Activated CD4-positive, alpha-beta T cell treated with anti-CD3 and anti-CD28 coated beads for 36 hours (primary cell): ENCODE measurements at regions not wholly inside any gene's neighbourhood (a gene's known extent, or its start where the extent isn't known, plus 50 kb on each side); places are given as distances from the start of the nearest gene placed in this dataset.
"Not testable (repeated sequence)": the region's sequence is repeated elsewhere in the genome, so short reads cannot be mapped to it uniquely, and the experiment has no call there.

Experiments
- ATAC-seq: fragments of 200-7000 bp; cut with Tn5 transposase; one replicate; pipeline ENCODE4 v1.10.0; 2021; ENCODE audit warnings: mild to moderate bottlenecking, moderate library complexity
- CTCF ChIA-PET: fragments of 350-600 bp; sonication (Branson Sonifier 250); formaldehyde crosslinking; loops from one replicate; lab custom pipeline; 2021; ENCODE audit warnings: antibody characterized with exemption; lab: Charles Lee
- POLR2A ChIA-PET: fragments of 350-600 bp; sonication (Branson Sonifier 250); formaldehyde crosslinking; loops from one replicate; lab custom pipeline; 2021; ENCODE audit warnings: antibody characterized with exemption, inconsistent platforms; lab: Charles Lee
- DNase-seq: peaks from one replicate; pipeline ENCODE4 v3.0.0-alpha.2; 2020
- H3K27ac Mint-ChIP-seq: one replicate; pipeline ENCODE4 v1.8.0; 2021; ENCODE audit warnings: mixed read lengths
- H3K27me3 Mint-ChIP-seq: one replicate; pipeline ENCODE4 v1.8.0; 2021; ENCODE audit warnings: mixed read lengths
- H3K36me3 Mint-ChIP-seq: one replicate; pipeline ENCODE4 v1.8.0; 2021; ENCODE audit warnings: low read depth, mixed read lengths
- H3K4me1 Mint-ChIP-seq: one replicate; pipeline ENCODE4 v1.8.0; 2021; ENCODE audit warnings: mixed read lengths
- H3K4me3 Mint-ChIP-seq: one replicate; pipeline ENCODE4 v1.8.0; 2021; ENCODE audit warnings: mild to moderate bottlenecking, moderate library complexity, mixed read lengths
- H3K9me3 Mint-ChIP-seq: one replicate; pipeline ENCODE4 v1.8.0; 2021; ENCODE audit warnings: low read depth, mixed read lengths
- intact Hi-C, 2 experiments: fragments of 100-400 bp; cut with DNase I in 1 of 2; cut with micrococcal nuclease in 1 of 2; formaldehyde crosslinking; loops; one replicate each; pipeline versions ENCODE4 v1.14.2 to v1.15.1; 2022 to 2024; cut with DNase I, micrococcal nuclease

DNA sequence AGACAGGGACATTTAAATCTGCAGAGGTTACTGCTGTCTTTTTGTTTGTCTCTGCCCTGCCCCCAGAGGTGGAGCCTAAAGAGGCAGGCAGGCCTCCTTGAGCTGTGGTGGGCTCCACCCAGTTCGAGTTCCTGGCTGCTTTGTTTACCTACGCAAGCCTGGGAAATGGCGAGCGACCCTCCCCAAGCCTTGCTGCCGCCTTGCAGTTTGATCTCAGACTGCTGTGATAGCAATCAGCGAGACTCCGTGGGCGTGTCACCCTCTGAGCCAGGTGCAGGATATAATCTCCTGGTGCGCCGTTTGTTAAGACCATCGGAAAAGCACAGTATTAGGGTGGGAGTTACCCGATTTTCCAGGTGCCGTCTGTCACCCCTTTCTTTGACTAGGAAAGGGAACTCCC, 93.3 kb downstream of the ANKRD30BL start:
- H3K9me3 Mint-ChIP-seq, H3K4me1 Mint-ChIP-seq, intact Hi-C loops, DNase-seq, CTCF ChIA-PET, POLR2A ChIA-PET, H3K4me3 Mint-ChIP-seq, H3K27me3 Mint-ChIP-seq, H3K27ac Mint-ChIP-seq, ATAC-seq, H3K36me3 Mint-ChIP-seq: not testable (repeated sequence)

DNA sequence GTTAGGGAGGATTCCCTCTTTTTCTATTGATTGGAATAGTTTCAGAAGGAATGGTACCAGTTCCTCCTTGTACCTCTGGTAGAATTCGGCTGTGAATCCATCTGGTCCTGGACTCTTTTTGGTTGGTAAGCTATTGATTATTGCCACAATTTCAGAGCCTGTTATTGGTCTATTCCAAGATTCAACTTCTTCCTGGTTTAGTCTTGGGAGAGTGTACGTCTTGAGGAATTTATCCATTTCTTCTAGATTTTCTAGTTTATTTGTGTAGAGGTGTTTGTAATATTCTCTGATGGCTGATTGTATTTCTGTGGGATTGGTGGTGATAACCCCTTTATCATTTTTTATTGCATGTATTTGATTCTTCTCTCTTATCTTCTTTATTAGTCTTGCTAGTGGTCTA, 96.4 kb downstream of the ANKRD30BL start:
- H3K36me3 Mint-ChIP-seq, H3K27ac Mint-ChIP-seq, CTCF ChIA-PET, H3K27me3 Mint-ChIP-seq, H3K9me3 Mint-ChIP-seq, ATAC-seq, DNase-seq, intact Hi-C loops, H3K4me3 Mint-ChIP-seq, POLR2A ChIA-PET, H3K4me1 Mint-ChIP-seq: not testable (repeated sequence)

DNA sequence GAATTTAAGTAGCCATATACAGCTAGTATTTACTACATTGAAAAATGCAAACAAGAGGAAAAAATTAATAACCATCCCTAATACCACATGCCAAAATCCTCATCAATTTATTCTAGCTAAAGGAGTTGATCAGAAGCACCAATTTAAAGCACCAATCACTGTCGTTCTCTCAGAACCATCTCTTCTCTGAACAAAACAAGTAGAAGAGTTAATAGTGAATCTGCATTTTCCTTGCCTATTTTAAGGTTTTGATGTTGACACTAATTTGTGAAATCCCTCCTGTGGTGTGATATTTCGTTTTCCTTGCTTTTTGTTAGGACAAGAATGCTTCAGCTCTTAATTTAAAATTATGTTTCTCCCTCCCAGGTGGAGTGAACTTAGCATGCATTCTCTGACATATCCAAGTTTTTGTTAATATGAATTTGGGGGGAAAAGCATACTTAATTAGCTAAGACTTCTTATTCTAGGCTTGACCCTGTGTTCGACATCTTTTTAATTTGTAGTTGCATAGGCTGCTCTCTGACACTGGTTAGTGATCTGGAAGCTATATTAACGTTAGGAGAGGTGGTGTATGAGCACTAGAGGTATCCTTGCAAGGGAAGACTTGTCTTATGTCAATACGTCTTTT, 122.0 kb downstream of the ANKRD30BL start:
- H3K27ac Mint-ChIP-seq, DNase-seq, H3K9me3 Mint-ChIP-seq, H3K36me3 Mint-ChIP-seq, CTCF ChIA-PET, H3K4me1 Mint-ChIP-seq, H3K4me3 Mint-ChIP-seq, POLR2A ChIA-PET, intact Hi-C loops, ATAC-seq: not testable (repeated sequence)
- peaks cover 33% of the 10 kb centered on the region for H3K27me3 Mint-ChIP-seq

DNA sequence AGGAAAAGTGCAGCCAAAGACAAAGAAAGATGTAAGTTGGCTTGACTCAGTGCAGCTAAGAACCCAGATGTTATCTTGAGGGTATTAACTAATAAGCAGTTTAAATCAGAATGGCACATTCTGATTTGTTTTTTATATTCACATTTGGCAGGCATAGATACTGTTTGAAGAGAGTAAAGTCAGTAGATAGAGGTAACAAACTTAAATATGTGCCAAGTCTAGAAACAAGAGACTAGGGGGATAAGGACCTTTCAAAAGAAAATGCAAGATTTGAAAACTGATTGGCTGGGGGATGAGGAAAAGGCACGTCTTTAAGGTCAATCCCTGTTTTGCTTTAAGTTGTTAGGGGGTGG, 122.9 kb downstream of the ANKRD30BL start:
- H3K27ac Mint-ChIP-seq, intact Hi-C loops, DNase-seq, ATAC-seq, POLR2A ChIA-PET, H3K9me3 Mint-ChIP-seq, H3K36me3 Mint-ChIP-seq, H3K4me1 Mint-ChIP-seq, H3K4me3 Mint-ChIP-seq: not testable (repeated sequence)
- peaks cover 32% of the 10 kb centered on the region for H3K27me3 Mint-ChIP-seq
- CTCF ChIA-PET: interaction anchor here (0.7 kb wide), 1 partner anchor 1339 kb away, joined by 3 read pairs; no protein-coding TSS in a partner anchor

DNA sequence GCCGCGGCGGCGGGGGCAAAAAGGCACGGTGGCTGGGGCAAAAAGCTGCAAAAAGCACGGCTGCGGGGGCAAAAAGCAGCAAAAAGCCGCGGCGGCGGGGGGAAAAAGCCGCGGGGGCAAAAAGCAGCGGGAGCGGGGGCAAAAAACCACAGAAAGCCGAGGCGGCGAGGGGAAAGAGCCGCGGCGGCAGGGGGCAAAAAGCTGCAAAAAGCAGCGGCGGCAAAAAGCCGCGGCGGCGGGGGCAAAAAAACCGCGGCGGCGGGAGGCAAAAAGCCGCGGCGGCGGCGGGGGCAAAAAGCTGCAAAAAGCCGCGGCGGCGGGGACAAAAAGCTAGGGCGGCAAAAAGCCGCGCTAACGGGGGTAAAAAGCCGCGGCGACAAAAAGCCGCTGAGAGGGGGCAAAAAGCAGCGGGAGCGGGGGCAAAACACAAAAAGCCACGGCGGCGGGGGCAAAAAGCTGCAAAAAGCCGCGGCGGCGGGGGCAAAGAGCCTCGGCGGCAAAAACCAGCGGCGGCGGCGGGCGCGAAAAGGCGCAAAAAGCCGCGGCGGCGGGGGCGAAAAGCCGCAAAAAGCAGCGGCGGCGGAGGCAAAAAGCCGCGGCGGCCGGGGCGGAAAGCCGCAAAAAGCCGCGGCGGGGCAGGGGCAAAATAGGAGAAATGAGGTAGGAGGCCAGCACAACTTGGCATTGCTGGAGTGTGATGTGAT, 123.4 kb downstream of the ANKRD30BL start:
- ATAC-seq (no peak), DNase-seq (peak; percentile 13)
- Mint-ChIP-seq H3K4me1 (peaks cover 7% of the 10 kb centered on the region), H3K36me3 (no peaks in the 10 kb centered on the region), H3K27me3 (peaks cover 27% of the 10 kb centered on the region), H3K4me3 (peak overlapping the region; percentile 60), H3K9me3 (peaks cover 2% of the 10 kb centered on the region), H3K27ac (no peak overlapping the region)
- ChIA-PET POLR2A (no interaction called here), CTCF (interaction anchor here (0.7 kb wide), 1 partner anchor 1339 kb away, joined by 3 read pairs; no protein-coding TSS in a partner anchor)
- intact Hi-C loops: no loop called here

DNA sequence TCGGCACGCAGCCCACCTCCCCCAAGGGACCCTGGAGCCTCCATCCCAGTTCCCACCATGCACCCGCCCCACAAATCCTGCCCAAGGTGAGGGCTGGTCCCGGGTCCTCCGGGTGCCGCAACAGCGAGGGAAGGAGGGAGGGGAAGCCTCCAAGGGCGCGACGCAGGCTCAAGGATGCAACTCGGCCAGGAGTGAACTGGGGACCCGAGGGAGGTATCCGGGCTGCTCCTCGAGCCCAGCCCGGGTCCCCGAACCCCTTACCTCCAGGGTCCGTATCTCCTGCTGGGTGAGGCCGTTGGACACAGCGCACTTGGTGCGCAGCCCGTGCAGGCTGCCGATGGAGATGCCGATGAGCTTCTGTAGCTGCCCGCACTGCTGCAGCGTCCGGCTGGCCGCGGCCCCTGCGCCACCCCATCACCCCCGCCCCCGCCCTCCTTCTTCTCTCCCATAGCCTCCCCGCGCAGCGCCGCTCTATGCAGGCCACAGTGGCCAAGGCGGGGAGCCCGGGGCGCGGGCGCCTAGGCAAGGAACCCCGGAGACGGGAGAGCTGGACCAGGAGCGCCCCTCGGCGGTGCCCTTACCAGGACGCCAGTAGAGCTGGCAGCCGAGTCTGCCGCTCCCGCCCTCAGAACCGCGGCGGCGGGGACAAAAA, 124.1 kb downstream of the ANKRD30BL start:
- Mint-ChIP-seq H3K4me3 (peak overlapping the region; percentile 60), H3K4me1 (peaks cover 7% of the 10 kb centered on the region), H3K27me3 (peaks cover 26% of the 10 kb centered on the region), H3K36me3 (no peaks in the 10 kb centered on the region), H3K27ac (no peak overlapping the region), H3K9me3 (peaks cover 2% of the 10 kb centered on the region)
- DNase-seq (peak; percentile 15), ATAC-seq (no peak)
- POLR2A ChIA-PET: no interaction called here
- CTCF ChIA-PET: no interaction called here
- intact Hi-C loops: no loop called here

DNA sequence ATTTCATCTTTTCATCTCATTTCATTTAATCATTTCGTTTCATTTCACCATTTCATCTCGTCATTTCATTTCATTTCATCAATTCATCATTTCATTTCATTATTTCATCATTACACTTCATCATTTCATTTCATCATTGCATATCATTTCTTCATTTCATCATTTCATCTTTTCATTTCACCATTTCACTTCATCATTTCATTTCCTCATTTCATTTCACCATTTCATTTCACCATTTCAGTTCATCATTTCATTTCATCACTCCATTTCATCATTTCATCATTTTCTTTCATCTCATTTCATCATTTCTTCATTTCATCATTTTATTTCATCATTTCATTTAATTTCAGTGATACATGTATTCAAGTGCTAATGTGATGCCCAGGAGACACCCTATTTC, 127.1 kb downstream of the ANKRD30BL start:
- CTCF ChIA-PET: no interaction called here

DNA sequence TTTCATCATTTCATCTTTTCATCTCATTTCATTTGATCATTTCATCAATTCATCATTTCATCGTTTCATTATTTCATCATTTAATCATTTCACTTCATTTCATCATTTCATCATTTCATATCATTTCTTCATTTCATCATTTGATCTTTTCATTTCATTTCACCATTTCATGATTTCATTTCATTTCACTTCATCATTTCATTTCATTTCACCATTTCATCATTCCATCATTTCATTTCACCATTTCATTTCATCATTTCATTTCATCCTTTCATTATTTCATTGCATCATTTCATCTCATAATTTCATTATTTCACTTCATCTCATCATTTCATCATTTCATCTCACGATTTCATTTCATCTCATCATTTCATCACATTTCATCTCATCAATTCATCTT, 127.8 kb downstream of the ANKRD30BL start:
- POLR2A ChIA-PET: no interaction called here
- Mint-ChIP-seq H3K27ac (no peak overlapping the region), H3K36me3 (no peaks in the 10 kb centered on the region), H3K4me3 (no peak overlapping the region), H3K27me3 (peaks cover 9% of the 10 kb centered on the region), H3K9me3 (no peaks in the 10 kb centered on the region), H3K4me1 (peaks cover 5% of the 10 kb centered on the region)
- DNase-seq: no peak
- CTCF ChIA-PET: no interaction called here
- intact Hi-C loops: no loop called here
- ATAC-seq: no peak

More for the DNA sequence above, 127.1 kb downstream of the ANKRD30BL start:
- H3K27me3 Mint-ChIP-seq: peaks cover 13% of the 10 kb centered on the region
- POLR2A ChIA-PET: no interaction called here
- H3K27ac Mint-ChIP-seq: no peak overlapping the region
- DNase-seq (no peak), ATAC-seq (no peak)
- H3K36me3 Mint-ChIP-seq: no peaks in the 10 kb centered on the region
- no peaks in the 10 kb centered on the region for H3K9me3 Mint-ChIP-seq
- H3K4me3 Mint-ChIP-seq: no peak overlapping the region
- H3K4me1 Mint-ChIP-seq: peaks cover 7% of the 10 kb centered on the region
- intact Hi-C loops: no loop called here

DNA sequence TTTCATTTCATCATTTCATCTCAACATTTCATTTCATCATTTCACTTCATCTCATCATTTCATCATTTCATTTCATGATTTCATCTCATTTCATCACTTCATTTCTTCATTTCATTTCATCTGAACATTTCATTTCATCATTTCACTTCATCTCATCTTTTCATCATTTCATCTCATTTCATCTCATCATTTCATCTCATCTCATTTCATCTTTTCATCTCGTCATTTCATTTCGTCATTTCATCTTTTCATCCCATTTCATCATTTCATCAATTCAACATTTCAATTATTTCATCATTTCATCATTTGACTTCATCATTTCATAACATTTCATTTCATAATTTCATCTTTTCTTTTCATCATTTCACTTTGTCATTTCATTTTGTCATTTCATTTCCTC, 128.4 kb downstream of the ANKRD30BL start:
- Mint-ChIP-seq H3K27me3 (peaks cover 5% of the 10 kb centered on the region), H3K9me3 (no peaks in the 10 kb centered on the region), H3K4me1 (peaks cover 2% of the 10 kb centered on the region), H3K4me3 (no peak overlapping the region), H3K27ac (no peak overlapping the region), H3K36me3 (no peaks in the 10 kb centered on the region)
- DNase-seq (no peak), ATAC-seq (no peak)
- intact Hi-C loops: no loop called here
- ChIA-PET CTCF (no interaction called here), POLR2A (no interaction called here)

DNA sequence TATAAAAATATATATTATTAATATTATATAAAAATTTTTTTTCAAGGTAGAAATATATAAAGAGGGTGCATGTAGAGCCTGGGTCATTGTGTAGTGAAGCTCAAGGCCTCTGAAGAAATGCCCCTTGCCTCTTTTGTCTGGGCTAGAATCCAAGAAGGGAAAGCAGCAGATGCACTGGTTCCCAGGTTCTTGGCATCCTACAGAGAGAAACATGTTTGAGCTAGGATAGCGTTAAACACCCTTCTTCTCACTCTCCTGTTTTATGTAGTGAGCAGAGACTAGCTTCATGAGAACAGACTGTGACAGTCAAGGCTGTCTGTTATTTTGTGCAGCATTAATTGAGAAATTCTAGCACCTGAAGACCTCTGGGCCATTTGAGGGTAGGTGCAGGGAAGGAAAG, 149.7 kb downstream of the ANKRD30BL start:
- H3K9me3 Mint-ChIP-seq, H3K36me3 Mint-ChIP-seq, POLR2A ChIA-PET, ATAC-seq, CTCF ChIA-PET, DNase-seq, H3K4me3 Mint-ChIP-seq, H3K27ac Mint-ChIP-seq, H3K4me1 Mint-ChIP-seq, intact Hi-C loops: not testable (repeated sequence)
- H3K27me3 Mint-ChIP-seq: peaks cover 31% of the 10 kb centered on the region

DNA sequence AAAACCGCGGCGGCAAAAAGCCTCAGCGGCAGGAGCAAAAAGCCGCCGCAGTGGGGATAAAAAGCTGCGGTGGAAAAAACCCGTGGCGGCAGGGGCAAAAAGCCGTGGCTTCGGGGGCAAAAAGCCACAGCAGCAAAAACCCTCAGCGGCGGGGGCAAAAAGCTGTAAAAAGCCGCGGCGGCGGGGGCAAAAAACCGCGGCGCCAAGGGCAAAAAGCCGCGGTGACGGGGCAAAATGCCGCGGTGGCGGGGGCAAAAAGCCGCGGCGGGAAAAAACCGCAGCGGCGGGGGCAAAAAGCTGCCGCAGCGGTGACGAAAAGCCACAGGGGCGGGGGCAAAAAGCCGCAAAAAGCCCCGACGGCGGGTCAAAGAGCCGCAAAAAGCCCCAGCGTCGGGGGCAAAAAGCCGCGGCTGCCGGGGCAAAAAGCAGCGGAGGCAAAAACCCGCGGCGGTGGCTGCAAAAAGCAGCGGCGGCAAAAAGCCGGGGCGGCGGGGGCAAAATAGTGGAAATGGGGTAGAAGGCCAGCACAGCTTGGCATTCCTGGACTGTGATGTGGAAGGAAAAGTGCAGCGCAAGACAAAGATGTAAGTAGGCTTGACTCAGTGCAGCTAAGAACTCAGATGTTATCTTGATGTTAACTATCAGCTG, 151.8 kb downstream of the ANKRD30BL start:
- Mint-ChIP-seq H3K9me3 (no peaks in the 10 kb centered on the region), H3K27ac (no peak overlapping the region), H3K4me1 (peaks cover 2% of the 10 kb centered on the region), H3K27me3 (peaks cover 36% of the 10 kb centered on the region), H3K36me3 (no peaks in the 10 kb centered on the region), H3K4me3 (no peak overlapping the region)
- no peak for ATAC-seq
- intact Hi-C loops: no loop called here
- ChIA-PET CTCF (no interaction called here), POLR2A (no interaction called here)
- peak; percentile 2 for DNase-seq
